HG02884 (cell line): ENCODE measurements at regions not wholly inside any gene's neighbourhood (a gene's known extent, or its start where the extent isn't known, plus 50 kb on each side); places are given as distances from the start of the nearest gene placed in this dataset.

Experiments used
- ATAC-seq: cut with Tn5 transposase; IDR thresholded peaks from one replicate; pipeline ENCODE4 v1.9.1; 2021; ENCODE audit warnings: mild to moderate bottlenecking, moderate library complexity; ENCODE audit not compliant: unreplicated experiment

DNA sequence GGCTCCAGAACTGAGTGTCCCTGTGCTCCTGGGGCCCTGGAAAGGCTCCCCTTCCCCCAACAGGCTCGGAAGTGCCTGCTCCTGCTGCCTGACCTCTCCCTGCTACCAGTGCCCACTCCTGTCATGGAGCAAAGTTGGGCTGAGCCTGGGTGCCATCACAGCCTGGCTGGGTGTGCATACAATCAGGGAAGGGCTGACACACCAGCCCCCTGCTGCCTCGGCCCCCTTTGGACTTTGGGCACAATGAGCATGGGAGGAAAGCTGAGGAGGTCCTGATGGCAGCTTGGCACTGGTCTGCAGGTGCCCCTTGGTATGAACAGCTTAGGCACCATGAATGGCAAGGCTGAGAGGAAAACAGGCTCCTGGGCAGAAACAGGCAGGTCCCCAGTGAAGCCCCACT is 405.0 kb downstream of the PID1 start:
- no peak for ATAC-seq

DNA sequence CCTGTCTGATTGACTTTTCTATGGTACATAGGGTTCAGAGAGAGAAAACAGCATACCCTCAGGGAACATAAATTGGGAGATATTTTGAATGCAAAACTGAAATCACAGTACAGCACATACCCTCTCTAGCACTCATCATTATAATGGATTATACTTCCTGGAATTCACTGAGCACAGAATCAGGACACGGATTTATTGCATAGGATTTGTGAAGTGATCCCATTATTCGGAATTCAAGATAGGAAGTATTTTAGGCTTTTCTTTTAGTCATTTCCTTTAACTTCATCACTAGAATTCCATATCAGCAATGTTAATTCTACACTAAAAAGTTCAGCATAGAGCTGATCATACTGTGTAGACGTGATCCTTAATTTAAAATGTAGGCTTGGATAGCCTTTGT is 407.0 kb downstream of the PID1 start:
- ATAC-seq, result no peak

DNA sequence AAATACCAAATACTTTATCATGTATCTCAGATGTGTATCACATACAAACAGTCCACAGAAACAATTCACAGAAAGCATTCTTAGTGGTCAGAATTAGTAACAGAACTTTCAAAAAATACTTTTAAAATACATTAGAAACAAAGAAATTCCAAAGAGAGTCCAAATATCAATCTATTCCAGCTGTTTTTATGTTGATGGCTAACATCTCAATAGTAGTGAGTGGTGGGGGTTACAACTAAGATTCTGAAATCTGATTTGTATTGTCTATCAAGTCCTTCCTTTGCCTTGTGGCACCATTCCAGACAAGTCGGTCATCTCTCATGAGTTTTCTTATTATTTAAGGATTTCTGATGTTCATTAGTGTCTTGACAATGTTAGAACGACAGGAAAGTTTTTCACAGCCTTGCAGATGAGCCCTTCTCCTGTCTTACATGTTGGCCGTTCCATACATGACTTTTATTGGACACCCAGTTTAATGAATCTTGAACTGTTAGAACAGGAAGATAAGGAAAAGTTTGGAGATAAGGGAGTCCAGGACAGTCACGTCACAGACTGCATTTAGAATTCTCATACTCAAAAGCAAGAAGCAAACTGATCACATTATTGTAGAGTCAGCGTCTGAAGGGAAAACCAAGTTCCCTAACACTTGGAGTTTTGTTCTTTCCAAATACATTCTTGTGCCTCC is 410.3 kb downstream of the PID1 start:
- ATAC-seq, result no peak

- ATAC-seq, result no peak
These were observed 417.9 kb downstream of the PID1 start for GRCh38 chr2:228853151-228853550.

- ATAC-seq, result no peak
These were observed 422.4 kb downstream of the PID1 start for GRCh38 chr2:228848638-228849037.

DNA sequence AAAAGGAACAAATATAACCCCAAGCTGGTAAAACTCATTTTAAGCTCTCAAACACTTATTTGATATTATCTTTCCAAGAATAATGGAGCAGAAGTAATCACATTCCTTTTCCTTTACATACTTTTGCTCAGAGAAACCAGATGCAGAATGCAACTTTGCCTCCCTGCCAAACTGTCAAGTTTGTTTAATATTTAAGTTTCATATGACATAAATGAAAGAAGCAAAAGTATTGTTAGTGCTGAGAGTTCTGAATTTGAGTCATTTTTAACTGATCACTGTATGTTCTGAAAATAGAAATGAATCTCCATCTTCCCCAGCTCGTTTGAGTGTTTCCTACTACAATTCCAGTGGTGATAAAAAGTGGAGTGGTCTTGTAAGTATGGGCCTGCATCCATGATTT is 423.4 kb downstream of the PID1 start:
- no peak for ATAC-seq

DNA sequence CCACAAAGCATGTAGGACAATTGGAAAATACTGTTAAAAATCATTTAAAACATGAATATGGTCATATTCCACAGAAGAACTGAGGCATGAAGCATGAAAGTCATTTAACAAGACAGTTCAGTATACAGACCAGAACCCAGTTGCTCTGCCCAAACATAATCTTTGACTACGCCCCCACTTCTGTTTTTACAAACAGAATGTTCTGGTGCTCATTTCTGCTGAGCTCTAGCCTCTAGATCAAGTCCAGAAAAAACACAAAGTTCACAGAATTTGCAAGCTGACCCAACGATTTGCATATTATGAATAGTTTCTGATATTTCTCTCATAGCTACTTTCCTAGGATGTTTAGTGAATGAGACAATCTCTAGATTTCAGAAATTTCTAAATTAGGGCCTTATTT is 424.9 kb downstream of the PID1 start:
- ATAC-seq, result no peak

- no peak for ATAC-seq
These were observed 425.7 kb downstream of the PID1 start for GRCh38 chr2:228845162-228845925.

DNA sequence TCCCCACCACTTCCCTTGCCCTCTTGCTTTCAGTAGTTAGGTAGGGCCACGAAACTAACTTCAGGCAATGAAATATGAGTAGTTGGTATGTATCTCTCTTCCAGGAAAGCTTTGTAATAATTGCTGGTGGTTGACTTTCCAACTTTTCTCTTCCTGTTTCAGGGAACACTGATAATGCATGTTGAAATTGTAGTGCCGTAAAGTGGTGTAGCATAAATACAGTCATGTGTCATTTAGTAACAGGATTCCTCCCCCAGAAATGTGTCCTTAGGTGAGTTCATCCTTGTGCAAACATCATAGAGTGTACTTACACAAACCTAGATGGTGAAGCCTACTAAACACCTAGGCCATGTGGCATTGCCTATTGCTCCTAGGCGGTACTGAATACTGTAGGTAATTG is 429.2 kb downstream of the PID1 start:
- no peak for ATAC-seq

GRCh38 chr2:228841475-228841874 is 429.6 kb downstream of the PID1 start:
- no peak for ATAC-seq

DNA sequence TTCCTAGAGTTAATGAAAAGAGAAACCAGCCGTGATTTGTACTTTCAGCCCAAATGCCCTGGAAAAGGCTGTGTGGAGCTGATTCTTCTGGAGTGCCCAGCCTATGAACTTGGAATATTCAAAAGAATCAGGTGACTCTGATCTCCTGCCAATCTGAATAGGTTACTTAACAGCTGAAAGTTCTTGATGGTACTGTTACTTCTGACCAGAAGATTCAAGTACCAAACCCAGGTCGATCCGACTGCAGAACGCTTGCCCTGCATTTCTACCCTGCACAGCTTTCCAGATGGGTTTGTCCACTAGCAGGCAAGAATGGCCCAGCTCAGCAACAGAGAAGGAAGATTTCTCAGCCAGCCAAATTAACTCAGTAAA is 430.4 kb downstream of the PID1 start:
- ATAC-seq, result no peak

DNA sequence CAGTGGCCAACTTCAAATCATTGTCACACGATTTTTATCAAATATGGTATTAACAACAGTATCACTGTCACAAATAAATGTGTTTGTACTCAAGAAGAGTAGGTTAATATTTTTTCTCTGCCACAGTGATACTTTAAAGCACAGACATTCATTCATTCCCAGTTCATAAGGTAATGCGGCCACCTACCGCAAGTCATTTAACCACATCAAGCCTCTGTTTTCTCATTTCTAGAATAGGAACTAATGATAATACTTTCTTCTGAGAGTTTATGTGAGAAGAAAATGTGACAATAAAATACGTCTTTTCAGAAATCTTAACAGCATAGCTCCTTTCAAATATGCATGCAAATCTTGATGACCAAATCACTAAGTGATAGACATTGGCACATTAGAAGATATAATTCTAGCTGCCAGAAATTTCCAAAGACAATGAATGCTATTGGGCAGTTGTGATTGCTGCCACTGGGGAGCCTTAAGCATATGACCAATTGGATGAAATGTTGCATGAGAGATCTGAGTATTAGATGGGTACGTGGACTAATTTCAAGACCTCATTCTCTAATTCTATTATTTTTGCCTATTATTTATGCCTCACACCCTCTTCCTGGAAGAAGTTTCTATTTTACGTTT is 430.9 kb downstream of the PID1 start:
- ATAC-seq, result no peak

DNA sequence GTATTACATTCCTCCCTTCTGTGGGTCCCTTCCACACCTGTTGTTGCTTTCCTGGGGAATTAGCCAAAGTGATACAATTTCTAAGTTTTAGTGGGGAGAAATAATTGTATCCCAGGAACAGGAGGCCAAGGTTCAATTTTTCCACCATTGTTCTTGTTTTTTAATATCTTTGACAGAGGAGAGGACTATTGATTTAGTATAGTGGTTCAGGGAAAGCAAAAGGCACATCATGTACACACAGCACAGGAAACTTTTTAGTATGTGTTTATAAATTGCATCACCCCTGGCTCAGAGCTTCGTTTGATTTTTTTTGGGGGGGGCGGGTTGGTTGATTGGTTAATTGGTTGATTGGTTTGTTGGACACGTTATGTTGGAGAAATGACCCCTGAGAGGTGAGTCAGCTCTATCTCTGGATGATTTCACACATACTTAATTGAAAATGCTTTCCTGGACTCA is 431.6 kb downstream of the PID1 start:
- ATAC-seq, result no peak

GRCh38 chr2:228838819-228839218 is 432.3 kb downstream of the PID1 start:
- no peak for ATAC-seq

- no peak for ATAC-seq
These were observed 442.7 kb downstream of the PID1 start for GRCh38 chr2:228828397-228828796.

DNA sequence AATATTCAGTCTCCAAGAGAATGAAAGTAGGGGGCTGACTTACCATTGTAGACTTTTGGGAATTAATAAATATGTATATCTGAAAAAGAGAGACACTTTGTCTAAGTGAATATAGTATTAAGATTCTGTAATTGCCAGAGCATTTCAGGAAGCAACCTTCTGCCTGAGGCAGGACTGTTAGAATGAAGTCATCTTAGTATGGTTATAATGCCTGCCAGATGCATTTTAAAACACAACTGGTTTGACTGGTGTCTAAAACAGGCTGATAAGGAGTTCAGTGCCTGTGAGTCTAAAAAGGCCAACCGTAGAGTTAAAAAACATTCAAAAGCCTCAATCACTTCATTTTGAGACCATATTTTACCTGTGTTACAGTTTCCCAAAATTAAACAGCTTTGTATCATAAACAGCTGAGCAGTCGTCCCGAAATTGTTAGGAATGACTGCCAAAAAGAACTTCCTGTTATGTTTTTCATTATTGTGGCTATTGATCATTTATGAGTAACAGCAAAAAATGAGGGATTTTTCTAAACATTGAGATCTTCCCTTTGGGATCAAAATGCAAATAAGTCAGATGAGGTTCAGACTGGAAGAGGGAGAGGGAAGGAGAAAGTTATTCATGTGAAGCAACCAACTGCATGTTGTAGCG is 443.9 kb downstream of the PID1 start:
- ATAC-seq, result no peak

DNA sequence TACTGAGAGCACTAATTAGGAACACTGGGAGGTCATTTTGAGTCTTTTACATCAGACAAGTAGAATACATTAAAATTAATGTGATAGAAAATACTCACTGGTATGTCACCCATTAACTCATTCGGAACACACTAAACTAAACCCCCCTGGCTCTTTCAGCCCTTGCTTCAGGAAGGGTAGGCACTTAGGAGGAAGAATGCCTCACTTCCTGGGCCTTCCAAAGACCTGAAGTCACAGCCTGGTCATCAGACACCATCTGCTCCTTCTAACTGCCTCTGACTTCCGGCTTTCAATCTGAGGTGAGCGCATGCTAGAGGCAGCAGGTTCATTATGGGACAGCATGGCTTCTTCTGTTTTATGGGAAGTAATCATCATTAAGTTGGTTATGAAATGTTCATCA is 451.4 kb downstream of the PID1 start:
- ATAC-seq, result no peak

GRCh38 chr2:228802181-228803071 is 468.7 kb downstream of the PID1 start:
- ATAC-seq, result no peak

DNA sequence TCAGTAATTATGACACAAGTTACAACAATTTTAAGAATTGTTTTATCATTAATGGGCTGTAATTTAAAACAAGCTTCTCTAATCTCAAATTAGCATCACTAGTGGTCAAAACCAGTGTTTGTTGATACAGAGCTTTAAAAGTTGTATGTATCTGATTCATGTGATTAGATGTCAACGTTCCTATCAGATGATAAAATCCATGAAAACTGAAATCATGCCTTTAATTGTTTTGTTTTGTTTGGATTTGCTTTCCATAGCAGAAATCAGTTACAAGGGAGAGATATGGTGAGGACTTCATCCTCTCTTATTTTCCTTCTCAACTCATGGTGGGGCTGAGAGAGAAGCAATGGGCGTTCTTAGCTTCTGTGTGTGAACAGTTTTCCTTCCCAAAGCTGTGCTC is 469.6 kb downstream of the PID1 start:
- no peak for ATAC-seq

DNA sequence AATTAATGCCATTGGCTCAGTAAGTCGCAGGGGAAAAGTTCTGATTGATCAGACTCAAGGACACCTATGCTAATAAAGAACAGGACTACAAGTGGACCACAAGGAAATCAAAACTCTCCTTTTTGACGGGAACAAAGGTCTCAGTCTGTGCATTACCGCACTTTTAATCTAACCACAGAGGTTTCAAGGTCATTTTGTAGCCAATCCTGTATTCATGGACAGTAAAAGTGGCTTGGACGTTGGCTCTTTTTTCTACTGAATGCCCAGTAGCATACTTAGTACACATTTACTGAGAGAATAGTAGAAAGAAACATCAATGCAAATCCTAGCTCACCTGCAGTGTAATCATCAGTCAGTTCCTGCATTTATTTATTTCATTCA is 471.9 kb downstream of the PID1 start:
- no peak for ATAC-seq
